Endodermal cell (in vitro differentiated cells): ENCODE measurements at regions not wholly inside any gene's neighbourhood (a gene's known extent, or its start where the extent isn't known, plus 50 kb on each side); places are given as distances from the start of the nearest gene placed in this dataset.

ENCODE experiments used
- DNase-seq: peaks from one replicate; pipeline ENCODE4 v3.0.0-alpha.2; 2017
- H3K27ac ChIP-seq: 2 replicates; pipeline ENCODE4 v1.5.1; 2013; ENCODE audit warnings: mild to moderate bottlenecking, low read depth, low read length, moderate library complexity
- H3K27me3 ChIP-seq: 2 replicates; pipeline ENCODE4 v1.6.1; 2013; ENCODE audit warnings: mild to moderate bottlenecking, low read length, moderate library complexity; ENCODE audit not compliant: insufficient read depth, control insufficient read depth, poor library complexity, severe bottlenecking
- H3K36me3 ChIP-seq: 2 replicates; pipeline ENCODE4 v1.7.0; 2013; ENCODE audit warnings: mild to moderate bottlenecking, low read length, moderate library complexity; ENCODE audit not compliant: control insufficient read depth, insufficient read depth
- H3K4me1 ChIP-seq: one replicate; pipeline ENCODE4 v1.7.0; 2013; ENCODE audit warnings: low read length; ENCODE audit not compliant: control insufficient read depth, insufficient read depth
- H3K4me3 ChIP-seq: 2 replicates; pipeline ENCODE4 v1.5.1; 2013; ENCODE audit warnings: mild to moderate bottlenecking, low read length, moderate library complexity
- H3K9ac ChIP-seq: 2 replicates; pipeline ENCODE4 v1.6.1; 2013; ENCODE audit warnings: mild to moderate bottlenecking, low read length, moderate library complexity; ENCODE audit not compliant: poor library complexity, severe bottlenecking; ENCODE audit errors: extremely low read depth
- H3K9me3 ChIP-seq: 2 replicates; pipeline ENCODE4 v1.6.1; 2013; ENCODE audit warnings: mild to moderate bottlenecking, low read length, moderate library complexity; ENCODE audit not compliant: control insufficient read depth
- H3K27ac Mint-ChIP-seq: 2 replicates; pipeline ENCODE4 v1.8.0; 2020; ENCODE audit warnings: mixed read lengths
- H3K27me3 Mint-ChIP-seq: 2 replicates; pipeline ENCODE4 v1.8.0; 2021; ENCODE audit warnings: mild to moderate bottlenecking, mixed read lengths; ENCODE audit not compliant: insufficient read depth
- H3K36me3 Mint-ChIP-seq: 2 replicates; pipeline ENCODE4 v1.8.0; 2020; ENCODE audit warnings: low read depth, mixed read lengths
- H3K4me1 Mint-ChIP-seq: 2 replicates; pipeline ENCODE4 v1.8.0; 2020; ENCODE audit warnings: mixed read lengths
- H3K4me3 Mint-ChIP-seq: 2 replicates; pipeline ENCODE4 v1.8.0; 2020; ENCODE audit warnings: mild to moderate bottlenecking, moderate library complexity, mixed read lengths
- H3K9me3 Mint-ChIP-seq: 2 replicates; pipeline ENCODE4 v1.8.0; 2020; ENCODE audit warnings: mild to moderate bottlenecking, mixed read lengths
- WGBS, 2 experiments: methylation state at CpG; one replicate each; pipeline versions ENCODE4 v1.1.5 to v1.1.7; 2013; ENCODE audit warnings: missing lambda C conversion rate in 2 of 2, mixed read lengths in 1 of 2; ENCODE audit not compliant: insufficient coverage in 1 of 2, insufficient read length in 1 of 2; 5-methylcytosine and 5-hydroxymethylcytosine counted together
- TF ChIP-seq, protein P1 (sequence below): fragments of 200-600 bp; sonication (generic); conservative IDR thresholded peaks from 2 replicates; pipeline ENCODE4 v1.5.0; 2021; ENCODE audit warnings: antibody characterized with exemption, mild to moderate bottlenecking

DNA sequence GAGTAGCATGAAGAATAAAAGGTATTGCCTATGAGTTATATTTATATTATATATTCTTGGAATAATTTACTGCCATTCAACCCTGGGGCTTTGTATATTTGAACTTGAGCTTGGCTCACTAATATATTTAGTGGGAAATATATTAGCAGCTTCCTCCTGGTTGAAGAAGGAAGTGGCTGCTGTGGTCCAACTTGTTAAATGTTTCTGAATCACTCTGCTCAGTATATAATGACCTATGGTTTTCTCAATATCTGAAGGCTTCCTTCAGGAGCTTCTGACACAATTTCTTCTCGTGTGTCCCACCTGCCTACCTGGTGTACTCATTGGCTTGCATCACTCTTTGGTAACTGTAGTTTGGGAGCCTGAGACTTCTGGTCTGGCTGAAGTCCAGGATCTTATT is 646.4 kb downstream of the TBC1D4 start:
- Histone ChIP-seq H3K4me1 (no peaks in the 10 kb centered on the region), H3K9ac (no peak overlapping the region), H3K9me3 (peaks cover 5% of the 10 kb centered on the region), H3K4me3 (no peak overlapping the region), H3K27me3 (no peaks in the 10 kb centered on the region), H3K27ac (no peak overlapping the region), H3K36me3 (no peaks in the 10 kb centered on the region)
- Mint-ChIP-seq H3K4me3 (no peak overlapping the region), H3K27ac (no peak overlapping the region), H3K4me1 (no peaks in the 10 kb centered on the region), H3K36me3 (no peaks in the 10 kb centered on the region), H3K9me3 (peaks cover 4% of the 10 kb centered on the region), H3K27me3 (no peaks in the 10 kb centered on the region)
- TF ChIP-seq, protein P1, sequence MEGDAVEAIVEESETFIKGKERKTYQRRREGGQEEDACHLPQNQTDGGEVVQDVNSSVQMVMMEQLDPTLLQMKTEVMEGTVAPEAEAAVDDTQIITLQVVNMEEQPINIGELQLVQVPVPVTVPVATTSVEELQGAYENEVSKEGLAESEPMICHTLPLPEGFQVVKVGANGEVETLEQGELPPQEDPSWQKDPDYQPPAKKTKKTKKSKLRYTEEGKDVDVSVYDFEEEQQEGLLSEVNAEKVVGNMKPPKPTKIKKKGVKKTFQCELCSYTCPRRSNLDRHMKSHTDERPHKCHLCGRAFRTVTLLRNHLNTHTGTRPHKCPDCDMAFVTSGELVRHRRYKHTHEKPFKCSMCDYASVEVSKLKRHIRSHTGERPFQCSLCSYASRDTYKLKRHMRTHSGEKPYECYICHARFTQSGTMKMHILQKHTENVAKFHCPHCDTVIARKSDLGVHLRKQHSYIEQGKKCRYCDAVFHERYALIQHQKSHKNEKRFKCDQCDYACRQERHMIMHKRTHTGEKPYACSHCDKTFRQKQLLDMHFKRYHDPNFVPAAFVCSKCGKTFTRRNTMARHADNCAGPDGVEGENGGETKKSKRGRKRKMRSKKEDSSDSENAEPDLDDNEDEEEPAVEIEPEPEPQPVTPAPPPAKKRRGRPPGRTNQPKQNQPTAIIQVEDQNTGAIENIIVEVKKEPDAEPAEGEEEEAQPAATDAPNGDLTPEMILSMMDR = no peak
- 67 to 82% methylated on average over 1 of the region's 1 CpG for WGBS, 2 experiments
- no peak for DNase-seq

DNA sequence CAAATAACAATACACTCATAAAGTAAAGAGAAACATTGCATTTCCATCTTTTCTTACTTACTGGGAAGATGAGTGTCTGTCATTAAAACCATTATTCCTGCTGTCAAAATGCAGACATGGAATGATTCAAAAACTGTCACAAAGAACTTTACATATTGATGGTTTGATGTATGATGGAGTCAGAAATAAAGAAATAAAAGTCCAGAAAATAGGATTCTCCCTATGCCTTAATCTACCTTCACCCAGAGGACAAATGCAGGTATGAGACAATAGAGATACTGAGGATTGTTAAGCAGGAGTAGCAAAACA is 656.1 kb downstream of the TBC1D4 start:
- Histone ChIP-seq H3K27ac (no peak overlapping the region), H3K9ac (no peak overlapping the region), H3K27me3 (no peaks in the 10 kb centered on the region), H3K9me3 (no peaks in the 10 kb centered on the region), H3K36me3 (no peaks in the 10 kb centered on the region), H3K4me1 (no peaks in the 10 kb centered on the region), H3K4me3 (no peak overlapping the region)
- no peak overlapping the region for H3K4me3 Mint-ChIP-seq
- no peaks in the 10 kb centered on the region for H3K4me1 Mint-ChIP-seq
- H3K27me3 Mint-ChIP-seq = no peaks in the 10 kb centered on the region
- TF ChIP-seq, protein P1 = no peak
- H3K9me3 Mint-ChIP-seq = peaks cover 4% of the 10 kb centered on the region
- H3K36me3 Mint-ChIP-seq = no peaks in the 10 kb centered on the region
- no peak for DNase-seq
- no peak overlapping the region for H3K27ac Mint-ChIP-seq

DNA sequence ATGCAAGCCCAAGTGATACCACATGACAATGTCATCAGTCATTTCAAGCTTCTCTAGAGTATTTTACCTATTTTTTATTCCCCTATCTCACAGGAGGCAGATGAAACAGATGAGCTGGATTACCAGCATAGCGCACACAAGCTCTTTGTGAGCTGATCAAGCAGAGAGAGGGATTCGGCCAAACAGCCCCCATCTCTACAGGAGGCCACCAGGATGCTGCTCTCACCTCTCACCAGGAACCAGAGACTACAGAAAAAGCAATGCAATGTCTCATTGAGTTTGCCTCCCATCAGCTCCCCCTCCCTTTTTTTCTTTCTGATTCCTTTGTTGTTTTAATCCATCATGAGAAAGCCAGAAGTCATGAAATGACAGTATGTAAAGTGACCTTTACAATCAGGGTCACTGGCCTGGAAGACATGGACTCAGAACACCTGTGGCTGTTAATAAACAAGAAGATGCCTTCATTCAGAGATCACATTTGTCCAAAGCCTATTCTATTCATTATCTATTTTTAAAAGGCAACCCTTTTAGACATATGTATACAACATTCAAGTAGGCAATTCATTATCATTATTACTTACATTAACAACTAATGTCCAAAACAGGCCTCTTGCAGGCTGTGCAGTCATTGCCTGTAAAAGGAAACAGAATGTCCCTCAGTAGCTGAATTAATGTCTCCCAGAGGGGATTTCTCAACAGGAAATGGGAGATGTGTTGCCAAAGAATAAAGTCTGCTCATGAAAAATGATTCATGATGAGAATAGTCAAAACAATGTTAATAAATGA is 656.6 kb downstream of the TBC1D4 start:
- no peak overlapping the region for H3K27ac ChIP-seq
- no peaks in the 10 kb centered on the region for H3K4me1 Mint-ChIP-seq
- H3K36me3 ChIP-seq = no peaks in the 10 kb centered on the region
- H3K27ac Mint-ChIP-seq = no peak overlapping the region
- 60 to 85% methylated on average over 1 to 2 of the region's 2 CpGs for WGBS, 2 experiments
- no peaks in the 10 kb centered on the region for H3K36me3 Mint-ChIP-seq
- no peak overlapping the region for H3K4me3 ChIP-seq
- H3K9me3 Mint-ChIP-seq = peaks cover 4% of the 10 kb centered on the region
- no peaks in the 10 kb centered on the region for H3K4me1 ChIP-seq
- no peaks in the 10 kb centered on the region for H3K9me3 ChIP-seq
- no peak overlapping the region for H3K4me3 Mint-ChIP-seq
- no peaks in the 10 kb centered on the region for H3K27me3 ChIP-seq
- no peaks in the 10 kb centered on the region for H3K27me3 Mint-ChIP-seq
- no peak for DNase-seq
- TF ChIP-seq, protein P1 = no peak
- no peak overlapping the region for H3K9ac ChIP-seq
